ENCODE measurements at regions not wholly inside any gene's neighbourhood (a gene's known extent, or its start where the extent isn't known, plus 50 kb on each side); places are given as distances from the start of the nearest gene placed in this dataset.

GRCh38 chr19:30151081-30151480, 209.0 kb downstream of the URI1 start:
- H3K27me3 Mint-ChIP-seq (ENCODE audit: unreplicated experiment): peaks cover 9% of the 10 kb centered on the region
- intact Hi-C loops (cut with micrococcal nuclease; ENCODE audit: unreplicated experiment): no loop called here
- no peaks in the 10 kb centered on the region for H3K36me3 Mint-ChIP-seq (ENCODE audit: insufficient read depth, unreplicated experiment)
- no peak overlapping the region for H3K4me3 Mint-ChIP-seq (ENCODE audit: low read depth, unreplicated experiment)
- CTCF ChIA-PET: interaction anchor here (1.1 kb wide), 1 partner anchor 19 kb away, joined by 3 read pairs; no protein-coding TSS in a partner anchor
- H3K4me1 Mint-ChIP-seq (ENCODE audit: low read depth, unreplicated experiment): peaks cover 9% of the 10 kb centered on the region
- no peak for DNase-seq
- H3K9me3 Mint-ChIP-seq (ENCODE audit: low read depth, unreplicated experiment): no peaks in the 10 kb centered on the region
- BruUV-seq (replicated peaks): no TSS peak
- TF ChIP-seq, protein P1, sequence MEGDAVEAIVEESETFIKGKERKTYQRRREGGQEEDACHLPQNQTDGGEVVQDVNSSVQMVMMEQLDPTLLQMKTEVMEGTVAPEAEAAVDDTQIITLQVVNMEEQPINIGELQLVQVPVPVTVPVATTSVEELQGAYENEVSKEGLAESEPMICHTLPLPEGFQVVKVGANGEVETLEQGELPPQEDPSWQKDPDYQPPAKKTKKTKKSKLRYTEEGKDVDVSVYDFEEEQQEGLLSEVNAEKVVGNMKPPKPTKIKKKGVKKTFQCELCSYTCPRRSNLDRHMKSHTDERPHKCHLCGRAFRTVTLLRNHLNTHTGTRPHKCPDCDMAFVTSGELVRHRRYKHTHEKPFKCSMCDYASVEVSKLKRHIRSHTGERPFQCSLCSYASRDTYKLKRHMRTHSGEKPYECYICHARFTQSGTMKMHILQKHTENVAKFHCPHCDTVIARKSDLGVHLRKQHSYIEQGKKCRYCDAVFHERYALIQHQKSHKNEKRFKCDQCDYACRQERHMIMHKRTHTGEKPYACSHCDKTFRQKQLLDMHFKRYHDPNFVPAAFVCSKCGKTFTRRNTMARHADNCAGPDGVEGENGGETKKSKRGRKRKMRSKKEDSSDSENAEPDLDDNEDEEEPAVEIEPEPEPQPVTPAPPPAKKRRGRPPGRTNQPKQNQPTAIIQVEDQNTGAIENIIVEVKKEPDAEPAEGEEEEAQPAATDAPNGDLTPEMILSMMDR (IDR thresholded peaks at IDR 0.05; ENCODE audit: unreplicated experiment): no peak
- H3K27ac Mint-ChIP-seq (ENCODE audit: unreplicated experiment): no peak overlapping the region

DNA sequence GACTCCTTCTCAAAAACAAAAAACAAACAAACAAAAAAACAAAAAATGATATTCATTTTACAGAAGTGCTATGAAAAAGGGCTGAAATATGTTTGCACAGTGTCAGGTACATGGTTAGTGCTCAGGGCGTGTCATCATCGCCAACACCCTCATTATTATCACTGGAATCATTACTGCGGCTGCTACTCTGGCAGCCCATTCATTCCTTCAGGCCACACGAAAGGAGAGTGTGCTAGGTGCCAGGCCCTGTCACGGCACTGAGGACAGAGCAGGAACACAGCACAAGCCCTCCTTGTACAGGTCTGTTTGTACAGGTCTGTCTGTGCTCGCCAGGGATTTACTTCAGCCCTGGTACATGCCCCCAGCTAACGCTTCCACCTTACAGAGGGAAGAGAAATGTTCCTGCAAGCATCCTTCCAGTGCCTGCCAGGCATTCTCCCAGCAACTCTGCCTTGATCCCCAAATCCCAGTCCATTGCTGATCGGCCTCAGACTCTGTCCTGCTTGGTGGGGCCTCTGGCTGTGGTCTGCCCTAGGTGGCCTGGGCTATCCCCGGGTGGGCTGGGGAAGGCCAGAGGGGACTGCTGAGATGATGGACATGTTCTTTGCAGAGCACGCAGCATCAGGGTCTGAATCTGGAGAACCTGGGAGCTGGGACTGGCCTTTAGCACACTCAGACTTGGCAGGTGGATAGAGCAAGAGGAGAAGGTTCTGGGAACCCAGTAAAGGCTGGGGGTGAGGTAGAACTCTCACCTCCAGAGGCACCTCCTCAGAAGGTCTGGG, 210.7 kb downstream of the URI1 start:
- peaks cover 9% of the 10 kb centered on the region for H3K27me3 Mint-ChIP-seq (ENCODE audit: unreplicated experiment)
- CTCF ChIA-PET: interaction anchor here (0.7 kb wide), 1 partner anchor 74 kb away, joined by 4 read pairs; no protein-coding TSS in a partner anchor
- no peaks in the 10 kb centered on the region for H3K36me3 Mint-ChIP-seq (ENCODE audit: insufficient read depth, unreplicated experiment)
- peaks cover 9% of the 10 kb centered on the region for H3K4me1 Mint-ChIP-seq (ENCODE audit: low read depth, unreplicated experiment)
- no TSS peak for BruUV-seq (replicated peaks)
- intact Hi-C loops (cut with micrococcal nuclease; ENCODE audit: unreplicated experiment): no loop called here
- H3K4me3 Mint-ChIP-seq (ENCODE audit: low read depth, unreplicated experiment): no peak overlapping the region
- TF ChIP-seq, protein P1 (IDR thresholded peaks at IDR 0.05; ENCODE audit: unreplicated experiment): no peak
- H3K9me3 Mint-ChIP-seq (ENCODE audit: low read depth, unreplicated experiment): no peaks in the 10 kb centered on the region
- no peak overlapping the region for H3K27ac Mint-ChIP-seq (ENCODE audit: unreplicated experiment)
- DNase-seq: no peak

GRCh38 chr19:30153326-30154210, 211.5 kb downstream of the URI1 start:
- Mint-ChIP-seq H3K36me3 (ENCODE audit: insufficient read depth, unreplicated experiment) (no peaks in the 10 kb centered on the region), H3K27ac (ENCODE audit: unreplicated experiment) (no peak overlapping the region), H3K9me3 (ENCODE audit: low read depth, unreplicated experiment) (no peaks in the 10 kb centered on the region), H3K4me1 (ENCODE audit: low read depth, unreplicated experiment) (peaks cover 7% of the 10 kb centered on the region), H3K4me3 (ENCODE audit: low read depth, unreplicated experiment) (no peak overlapping the region), H3K27me3 (ENCODE audit: unreplicated experiment) (peaks cover 9% of the 10 kb centered on the region)
- no peak for DNase-seq
- TF ChIP-seq, protein P1 (IDR thresholded peaks at IDR 0.05; ENCODE audit: unreplicated experiment): no peak
- BruUV-seq (replicated peaks): no TSS peak
- CTCF ChIA-PET: no interaction called here
- intact Hi-C loops (cut with micrococcal nuclease; ENCODE audit: unreplicated experiment): no loop called here

DNA sequence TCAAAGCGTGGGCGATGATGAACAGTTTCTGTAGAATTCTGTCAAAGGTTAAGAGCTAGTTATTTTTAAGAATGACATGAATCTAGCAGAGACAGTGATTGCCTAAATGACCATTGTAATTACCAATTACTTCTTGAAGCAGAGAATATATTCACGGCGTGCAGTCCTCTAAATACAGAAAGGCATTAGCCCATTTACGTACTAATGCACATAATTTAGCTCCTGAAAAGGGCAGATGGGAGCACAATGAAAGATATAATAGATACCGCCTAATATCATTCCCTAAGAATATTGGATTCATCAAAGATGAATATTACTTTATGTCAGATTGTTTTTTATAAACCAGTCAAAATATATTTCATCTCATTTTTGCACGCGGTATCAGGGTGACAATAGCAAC, 212.4 kb downstream of the URI1 start:
- H3K36me3 Mint-ChIP-seq (ENCODE audit: insufficient read depth, unreplicated experiment): no peaks in the 10 kb centered on the region
- H3K4me3 Mint-ChIP-seq (ENCODE audit: low read depth, unreplicated experiment): no peak overlapping the region
- H3K4me1 Mint-ChIP-seq (ENCODE audit: low read depth, unreplicated experiment): no peaks in the 10 kb centered on the region
- no TSS peak for BruUV-seq (replicated peaks)
- TF ChIP-seq, protein P1 (IDR thresholded peaks at IDR 0.05; ENCODE audit: unreplicated experiment): no peak
- H3K9me3 Mint-ChIP-seq (ENCODE audit: low read depth, unreplicated experiment): no peaks in the 10 kb centered on the region
- no peak overlapping the region for H3K27ac Mint-ChIP-seq (ENCODE audit: unreplicated experiment)
- CTCF ChIA-PET: no interaction called here
- intact Hi-C loops (cut with micrococcal nuclease; ENCODE audit: unreplicated experiment): no loop called here
- H3K27me3 Mint-ChIP-seq (ENCODE audit: unreplicated experiment): peaks cover 7% of the 10 kb centered on the region
- no peak for DNase-seq

All from Calu3 (cell line).